HL-60 (cell line): ENCODE measurements at regions not wholly inside any gene's neighbourhood (a gene's known extent, or its start where the extent isn't known, plus 50 kb on each side); places are given as distances from the start of the nearest gene placed in this dataset.

Source experiments
- DNase-seq, 2 experiments: peaks; one replicate each; pipeline ENCODE4 v3.0.0-alpha.2; 2010 to 2020; ENCODE audit warnings: low read depth in 1 of 2, low spot score in 1 of 2
- H3K27ac ChIP-seq: fragments of 250-450 bp; sonication (Bioruptor Pico); replicated peaks from 2 replicates; pipeline ENCODE4 v1.5.1; 2020; ENCODE audit warnings: mild to moderate bottlenecking, moderate library complexity
- H3K27me3 ChIP-seq: fragments of 250-450 bp; sonication (Bioruptor Pico); 2 replicates; pipeline ENCODE4 v1.5.1; 2021; ENCODE audit warnings: mild to moderate bottlenecking, moderate library complexity; ENCODE audit not compliant: insufficient read depth, poor library complexity, severe bottlenecking
- H3K4me3 ChIP-seq: replicated peaks from 2 replicates; pipeline ENCODE4 v1.5.1; 2011; ENCODE audit warnings: mild to moderate bottlenecking, control low read depth, low read length; ENCODE audit not compliant: insufficient read depth
- CTCF ChIP-seq: IDR thresholded peaks from one replicate; pipeline ENCODE4 v1.5.1; 2011; ENCODE audit warnings: low read length, control low read depth, inconsistent platforms; ENCODE audit not compliant: insufficient read depth
- GABPA ChIP-seq: IDR thresholded peaks from 2 replicates; pipeline ENCODE4 v1.6.1; 2012; ENCODE audit warnings: low read depth
- POLR2AphosphoS5 ChIP-seq: IDR thresholded peaks from 2 replicates; pipeline ENCODE4 v1.6.1; 2012; ENCODE audit warnings: low read depth
- REST ChIP-seq: IDR thresholded peaks from 2 replicates; pipeline ENCODE4 v1.6.1; 2012; ENCODE audit warnings: low read depth; ENCODE audit not compliant: insufficient replicate concordance
- SPI1 ChIP-seq: IDR thresholded peaks from 2 replicates; pipeline ENCODE4 v1.6.1; 2012; ENCODE audit warnings: low read depth, mild to moderate bottlenecking, borderline replicate concordance

- no peak overlapping the region for H3K27ac ChIP-seq
- no peak for DNase-seq
- TF ChIP-seq POLR2AphosphoS5 (no peak), CTCF (no peak), GABPA (no peak), SPI1 (no peak), REST (no peak)
- no peak overlapping the region for H3K4me3 ChIP-seq
- no peaks in the 10 kb centered on the region for H3K27me3 ChIP-seq
Measured at GRCh38 chr6:126820634-126821033, 297.8 kb upstream of the RSPO3 start.

DNA sequence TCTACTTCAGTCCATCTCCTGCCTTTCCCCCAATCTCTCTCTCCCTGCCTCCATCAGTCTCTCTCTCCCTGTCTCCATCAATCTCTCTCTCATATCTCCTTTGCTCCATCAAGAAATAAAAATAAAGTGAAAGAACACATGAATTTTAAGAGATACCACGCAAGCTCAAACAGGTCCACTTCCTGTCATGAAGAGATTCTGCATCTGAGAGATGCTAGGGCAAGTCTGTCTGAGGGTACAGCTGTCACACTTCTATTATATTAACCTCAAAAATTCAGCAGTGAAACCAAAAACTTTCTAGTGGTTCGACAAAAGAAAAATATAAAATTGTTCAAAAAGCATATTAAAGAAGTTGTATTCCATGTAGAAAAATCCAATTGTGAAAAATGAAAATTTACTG, 296.8 kb upstream of the RSPO3 start:
- no peak for DNase-seq

GRCh38 chr6:126824226-126824625, 294.2 kb upstream of the RSPO3 start:
- Histone ChIP-seq H3K4me3 (no peak overlapping the region), H3K27ac (no peak overlapping the region), H3K27me3 (no peaks in the 10 kb centered on the region)
- DNase-seq, result no peak
- TF ChIP-seq CTCF (no peak), GABPA (no peak), POLR2AphosphoS5 (no peak), REST (no peak), SPI1 (no peak)

More for the DNA sequence above, 296.8 kb upstream of the RSPO3 start:
- Histone ChIP-seq H3K4me3 (no peak overlapping the region), H3K27ac (no peak overlapping the region), H3K27me3 (no peaks in the 10 kb centered on the region)
- no peak for TF ChIP-seq REST
- no peak for TF ChIP-seq POLR2AphosphoS5
- TF ChIP-seq SPI1, result no peak
- TF ChIP-seq GABPA, result no peak
- no peak for TF ChIP-seq CTCF
